ENCODE measurements at regions not wholly inside any gene's neighbourhood (a gene's known extent, or its start where the extent isn't known, plus 50 kb on each side); places are given as distances from the start of the nearest gene placed in this dataset.

DNA sequence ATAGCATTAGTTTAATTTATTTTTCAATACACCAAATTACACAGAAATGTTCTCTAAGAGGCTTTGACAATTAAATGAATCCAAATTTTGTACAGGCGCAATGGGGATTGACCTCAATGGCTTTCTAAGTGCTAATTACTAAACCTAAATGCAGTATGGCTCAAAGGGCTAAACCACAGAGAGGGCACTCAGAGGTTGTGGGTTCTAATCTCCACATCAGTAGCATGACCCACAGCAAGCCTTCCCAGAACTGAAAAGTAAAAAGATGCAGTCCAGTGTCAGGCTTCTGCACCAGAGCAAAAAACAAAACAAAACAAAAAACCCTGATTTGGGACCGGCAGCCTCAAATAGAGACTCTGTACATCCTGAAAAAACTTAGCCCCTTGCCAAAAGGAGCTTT is 579.2 kb upstream of the PKN2 start:
- TF ChIP-seq, protein P1, sequence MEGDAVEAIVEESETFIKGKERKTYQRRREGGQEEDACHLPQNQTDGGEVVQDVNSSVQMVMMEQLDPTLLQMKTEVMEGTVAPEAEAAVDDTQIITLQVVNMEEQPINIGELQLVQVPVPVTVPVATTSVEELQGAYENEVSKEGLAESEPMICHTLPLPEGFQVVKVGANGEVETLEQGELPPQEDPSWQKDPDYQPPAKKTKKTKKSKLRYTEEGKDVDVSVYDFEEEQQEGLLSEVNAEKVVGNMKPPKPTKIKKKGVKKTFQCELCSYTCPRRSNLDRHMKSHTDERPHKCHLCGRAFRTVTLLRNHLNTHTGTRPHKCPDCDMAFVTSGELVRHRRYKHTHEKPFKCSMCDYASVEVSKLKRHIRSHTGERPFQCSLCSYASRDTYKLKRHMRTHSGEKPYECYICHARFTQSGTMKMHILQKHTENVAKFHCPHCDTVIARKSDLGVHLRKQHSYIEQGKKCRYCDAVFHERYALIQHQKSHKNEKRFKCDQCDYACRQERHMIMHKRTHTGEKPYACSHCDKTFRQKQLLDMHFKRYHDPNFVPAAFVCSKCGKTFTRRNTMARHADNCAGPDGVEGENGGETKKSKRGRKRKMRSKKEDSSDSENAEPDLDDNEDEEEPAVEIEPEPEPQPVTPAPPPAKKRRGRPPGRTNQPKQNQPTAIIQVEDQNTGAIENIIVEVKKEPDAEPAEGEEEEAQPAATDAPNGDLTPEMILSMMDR (conservative IDR thresholded peaks at IDR 0.05; ENCODE audit: low read depth, low read length) = no peak
- TF ChIP-seq EZH2 (IDR thresholded peaks at IDR 0.05; ENCODE audit: low read length, unreplicated experiment) (no peak), EZH2phosphoT487 (IDR thresholded peaks at IDR 0.05; ENCODE audit: borderline replicate concordance, low read length) (no peak)

Measured in PC-3 (cell line).